NCI-H345 (cell line): ENCODE measurements at regions not wholly inside any gene's neighbourhood (a gene's known extent, or its start where the extent isn't known, plus 50 kb on each side); places are given as distances from the start of the nearest gene placed in this dataset.
A peak's percentile ranks its signal among the peaks of the same experiment; 100 is the strongest.

ENCODE experiments used
- DNase-seq: peaks from one replicate; lab custom pipeline; 2025; lab: John Stamatoyannopoulos, UW

DNA sequence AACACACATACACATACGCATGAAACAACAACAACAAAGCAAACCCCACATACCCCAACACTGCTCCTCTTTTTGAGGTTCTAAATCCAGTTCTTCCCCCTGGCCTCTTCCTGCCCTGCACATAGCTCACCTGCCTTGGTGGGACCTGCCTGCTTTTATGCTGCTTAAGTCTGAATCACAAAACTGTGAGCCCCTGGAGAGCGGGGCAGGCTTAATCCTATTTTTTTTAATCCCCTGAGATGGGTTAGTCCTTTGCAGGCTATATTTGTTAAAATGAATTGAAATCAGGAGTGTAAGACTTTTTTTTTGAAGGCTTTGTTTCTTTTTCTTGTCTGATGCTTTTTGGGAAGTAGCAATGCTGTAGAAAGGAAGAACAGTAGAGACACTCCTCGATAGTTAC lies 84.6 kb upstream of the MAX start:
- DNase-seq: no peak

DNA sequence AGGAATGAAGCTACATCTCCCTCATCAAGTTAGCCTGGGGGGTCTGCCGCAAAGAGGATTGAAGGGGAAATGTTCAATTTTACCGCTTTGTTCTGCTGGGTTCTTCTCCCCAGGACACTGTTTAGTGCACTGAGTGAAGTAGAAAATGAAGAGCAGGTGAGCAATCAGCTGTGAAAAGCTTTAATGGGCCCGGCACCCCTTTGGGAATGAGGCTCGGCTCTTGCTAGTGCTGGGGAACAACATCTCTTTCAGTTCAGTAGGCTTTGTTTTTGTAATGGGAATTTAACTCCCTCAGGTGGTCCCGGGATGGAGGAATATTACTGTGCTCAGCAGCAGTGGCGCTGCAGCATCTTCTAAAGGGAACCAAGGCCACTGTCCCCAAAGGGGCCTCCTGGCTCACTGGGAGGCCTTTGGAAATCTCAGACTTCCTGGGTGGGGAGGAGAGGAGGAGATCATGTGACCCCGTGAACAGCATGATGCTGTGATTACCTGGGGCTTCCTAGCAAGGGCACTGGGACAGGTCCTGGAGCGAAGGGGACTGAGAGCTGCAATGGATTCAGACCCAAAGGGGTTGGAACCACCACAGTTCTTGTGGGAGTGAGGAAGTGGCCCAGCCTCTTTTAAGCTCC lies 85.2 kb upstream of the MAX start:
- DNase-seq: peak; percentile 56

DNA sequence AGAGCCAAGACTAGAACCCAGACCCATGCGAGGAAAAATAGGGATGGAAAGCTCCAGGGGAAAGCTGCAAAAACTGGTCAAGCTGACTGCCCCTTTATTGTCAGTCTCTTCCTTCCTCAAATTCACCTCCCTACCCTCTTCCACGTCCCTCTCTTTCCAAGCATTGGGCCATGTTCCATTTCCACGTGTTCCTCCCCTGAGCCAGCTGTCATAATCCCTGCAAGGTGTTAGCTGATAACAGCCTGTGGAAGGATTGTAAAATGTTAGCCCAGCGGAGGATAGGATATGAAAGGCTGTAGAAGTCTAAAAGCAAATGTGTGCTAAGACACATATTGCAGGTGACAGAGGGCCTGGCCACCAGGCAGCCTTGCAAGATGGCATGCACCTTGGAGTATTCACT lies 88.0 kb upstream of the MAX start:
- DNase-seq: no peak

DNA sequence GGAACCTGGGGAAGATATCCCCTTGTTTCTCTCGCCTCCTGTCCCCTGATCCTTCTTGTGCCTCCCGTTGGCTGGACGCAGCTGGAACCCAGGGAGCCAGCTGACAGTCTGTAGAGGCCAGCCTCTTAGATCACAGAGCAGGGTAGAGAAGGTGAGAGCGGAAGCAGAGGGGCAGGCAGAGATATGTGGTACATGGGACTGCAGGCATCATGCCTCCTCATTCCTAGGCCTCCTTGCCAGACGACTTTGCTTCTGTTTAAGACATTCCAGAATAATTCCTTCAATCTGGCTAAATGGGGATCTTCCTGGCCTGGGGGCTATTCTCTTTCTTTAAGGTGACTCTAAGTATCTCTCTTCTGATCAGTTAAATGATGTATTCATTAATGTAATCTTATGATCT lies 89.4 kb upstream of the MAX start:
- no peak for DNase-seq

DNA sequence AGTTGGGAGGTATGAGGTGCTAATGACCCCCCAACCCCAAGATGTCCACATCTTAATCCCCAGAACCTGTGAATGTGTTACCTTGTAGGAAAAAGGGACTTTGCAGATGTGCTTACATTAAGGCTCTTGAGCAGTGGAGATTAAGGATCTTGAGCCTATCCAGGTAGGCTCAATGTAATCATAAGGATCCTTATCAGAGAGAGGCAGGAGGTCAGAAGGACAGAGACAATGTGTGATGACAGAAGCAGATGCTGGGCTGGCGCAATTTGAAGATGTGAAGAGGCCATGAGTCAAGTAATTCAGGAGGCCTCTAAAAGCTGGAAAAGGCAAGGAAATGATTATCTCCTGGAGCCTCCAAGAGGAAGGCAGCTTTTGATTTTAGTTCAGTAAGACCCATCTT lies 90.4 kb upstream of the MAX start:
- no peak for DNase-seq

DNA sequence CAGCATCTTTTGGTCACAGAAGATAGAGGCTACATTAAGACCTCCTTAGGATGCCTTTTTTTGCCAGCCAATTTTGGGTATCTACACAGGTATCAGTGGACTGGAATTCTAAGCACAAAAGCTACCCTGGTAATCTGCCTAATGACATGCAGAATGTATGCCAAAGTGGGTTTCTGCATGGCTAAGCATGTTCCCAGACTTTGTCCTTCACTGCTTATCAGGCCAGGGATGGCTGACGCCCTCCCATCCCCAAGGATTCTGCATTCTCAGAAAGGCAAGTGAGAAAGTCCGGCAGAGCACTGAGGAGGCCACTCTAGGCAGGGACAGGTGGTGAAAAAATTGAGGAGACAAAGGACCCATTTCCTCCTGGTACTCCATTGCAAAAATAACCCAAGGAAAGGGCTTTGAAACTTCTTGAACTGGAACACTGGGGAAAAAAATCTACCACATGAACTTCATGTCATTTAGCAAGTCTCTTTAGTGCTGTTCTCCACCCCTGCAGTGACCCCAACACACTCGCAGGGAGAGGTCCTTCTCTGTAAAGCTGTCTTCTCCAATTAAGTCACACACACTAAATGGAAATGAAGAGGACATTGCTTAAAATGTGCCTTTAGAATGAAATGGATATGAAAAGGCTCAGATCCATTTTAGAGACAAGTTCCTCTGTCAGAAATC lies 91.7 kb upstream of the MAX start:
- no peak for DNase-seq

DNA sequence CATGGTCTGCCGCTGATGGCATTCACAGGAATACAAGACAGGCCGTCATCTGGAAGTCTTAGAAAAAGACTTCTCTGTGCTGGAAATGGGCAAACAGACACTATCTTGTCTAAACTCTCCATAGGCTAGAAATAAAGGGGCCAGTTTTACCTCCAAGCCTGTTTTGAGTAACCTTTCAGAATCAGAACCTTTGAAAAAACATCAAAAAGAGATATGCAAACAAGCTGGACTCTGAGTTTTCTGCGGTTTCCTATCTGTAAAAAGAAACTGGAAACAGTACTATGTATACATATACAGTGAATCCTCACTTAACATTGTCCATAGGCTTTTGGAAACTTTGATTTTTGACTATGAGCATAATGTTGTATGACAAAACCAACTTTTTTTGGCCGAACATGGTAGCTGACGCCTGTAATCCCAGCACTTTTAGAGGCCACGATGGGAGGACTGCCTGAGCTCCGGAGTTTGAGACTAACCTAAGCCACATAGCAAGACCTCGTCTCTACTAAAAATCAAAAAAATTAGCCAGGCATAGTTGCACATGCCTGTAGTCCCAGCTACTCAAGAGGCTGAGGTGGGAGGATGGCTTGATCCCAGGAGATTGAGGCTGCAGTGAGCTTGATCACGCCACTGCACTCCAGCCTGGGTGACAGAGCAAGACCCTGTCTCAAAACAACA lies 92.9 kb upstream of the MAX start:
- no peak for DNase-seq

DNA sequence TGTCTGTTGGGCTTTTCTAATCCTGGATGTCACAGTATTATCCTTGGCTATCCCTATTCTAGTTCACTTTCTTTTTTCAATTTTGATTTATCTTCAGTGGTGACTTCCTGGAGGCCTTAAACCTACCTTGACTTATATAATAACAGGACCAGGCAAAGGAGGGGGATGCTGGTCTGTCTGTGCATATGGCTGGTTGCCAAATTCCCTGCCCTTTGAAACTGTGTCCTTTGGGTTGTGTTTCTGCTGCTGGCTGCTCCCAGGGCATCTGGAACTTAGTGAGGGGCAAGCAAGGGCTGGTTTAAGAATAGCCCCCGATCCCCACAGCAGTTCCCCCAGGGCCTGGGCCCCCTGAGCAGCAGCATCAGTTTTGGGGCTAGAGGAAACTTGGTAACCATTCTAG lies 96.0 kb upstream of the MAX start:
- DNase-seq: no peak

DNA sequence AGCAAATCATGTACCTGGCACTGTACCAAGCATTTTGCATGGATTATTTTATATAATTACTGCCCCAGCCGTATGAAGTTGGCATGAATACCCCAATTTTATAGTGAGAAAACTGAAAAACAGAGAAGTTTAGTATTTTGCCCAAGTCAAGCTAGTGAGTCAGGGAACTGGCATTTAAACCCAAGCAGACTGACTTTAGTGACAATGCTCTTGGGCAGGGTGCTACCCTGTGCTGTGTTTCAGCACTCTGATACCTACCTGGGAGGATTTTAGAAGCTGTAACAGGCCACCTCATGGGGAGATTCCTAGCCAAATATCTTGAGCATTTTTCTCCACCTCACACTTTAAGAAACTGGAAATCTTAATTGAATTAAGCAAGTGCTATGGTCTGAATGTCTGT lies 98.1 kb upstream of the MAX start:
- DNase-seq: no peak

DNA sequence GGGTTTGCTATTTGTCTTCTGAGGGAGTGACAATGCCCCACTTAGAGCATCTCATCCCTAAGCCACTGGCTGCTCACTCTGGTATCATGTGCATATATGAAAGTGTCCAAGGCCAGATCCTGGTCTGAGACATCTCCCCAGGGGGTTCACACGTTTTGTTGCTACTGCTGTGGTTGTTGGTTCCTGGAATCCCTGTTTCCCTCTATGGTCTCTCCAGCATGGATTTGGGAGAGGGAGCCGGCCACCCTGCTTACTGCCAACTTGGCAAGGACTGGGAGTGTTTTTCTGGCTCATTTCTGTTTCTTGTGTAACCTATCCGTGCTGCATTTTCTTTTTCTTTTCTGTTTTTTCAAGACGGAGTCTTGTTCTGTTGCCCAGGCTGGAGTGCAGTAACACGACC lies 101.3 kb upstream of the MAX start:
- no peak for DNase-seq

DNA sequence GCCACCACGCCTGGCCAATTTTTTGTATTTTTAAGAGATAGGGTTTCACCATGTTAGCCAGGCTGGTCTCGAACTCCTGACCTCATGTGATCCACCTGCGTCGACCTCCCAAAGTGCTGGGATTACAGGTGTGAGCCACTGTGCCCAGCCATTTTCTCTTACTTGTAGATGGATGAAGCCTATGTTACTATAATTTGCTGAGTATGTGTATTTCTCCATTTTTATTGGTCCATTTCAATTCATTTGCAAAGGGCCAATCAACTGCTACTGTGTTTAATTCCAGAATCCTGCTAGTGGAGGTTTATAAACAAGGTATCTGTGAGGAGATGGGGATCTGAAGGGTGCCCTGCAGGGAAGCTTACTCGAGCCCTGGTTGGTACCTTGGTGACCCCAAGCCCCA lies 101.7 kb upstream of the MAX start:
- DNase-seq: no peak

DNA sequence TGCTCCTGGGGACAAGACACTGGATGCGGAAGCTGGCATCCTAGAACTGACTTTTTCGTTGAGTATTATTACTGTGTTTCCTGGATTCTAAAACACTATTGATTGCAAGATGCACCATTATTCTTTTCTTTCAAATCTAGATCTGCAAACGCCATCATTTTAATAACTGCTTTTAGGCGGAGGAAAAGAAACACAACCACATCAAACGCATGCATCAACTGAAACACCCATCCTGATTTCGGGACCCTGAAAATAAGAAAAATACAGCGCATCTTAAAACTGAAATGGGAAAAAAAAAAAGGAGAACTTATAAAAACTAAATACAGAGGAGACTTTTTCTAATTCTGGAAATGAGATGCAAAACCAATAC lies 103.7 kb upstream of the MAX start:
- no peak for DNase-seq

DNA sequence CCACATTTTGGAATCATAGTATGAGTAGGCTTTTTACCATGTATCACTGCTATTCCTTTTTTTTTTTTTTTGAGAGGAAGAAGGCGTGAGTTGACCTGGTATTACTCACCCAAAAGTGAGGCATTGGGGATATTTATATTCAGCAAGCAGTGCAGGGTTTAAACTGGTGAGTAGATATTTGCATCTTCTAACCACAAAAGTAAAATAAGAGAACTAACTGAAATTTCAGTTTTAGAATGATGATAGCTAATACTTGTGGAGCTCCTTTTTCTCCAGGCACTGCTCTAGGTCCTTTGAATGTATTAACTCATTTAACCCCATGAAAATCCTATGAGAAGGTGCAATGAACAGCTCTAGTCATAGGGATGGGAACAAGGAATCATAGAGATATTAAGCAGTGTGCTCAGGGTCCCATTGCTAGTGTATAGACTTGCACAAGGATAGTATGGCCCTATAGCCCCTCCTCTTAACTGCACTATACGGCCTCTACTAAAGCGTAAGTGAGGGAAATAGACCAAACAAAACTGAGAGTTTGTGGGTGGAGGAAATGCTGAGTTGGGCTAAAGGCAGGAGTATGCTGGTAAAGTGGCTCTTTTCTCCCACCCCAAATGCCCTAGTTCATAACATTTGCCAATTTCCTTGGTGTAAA lies 104.3 kb upstream of the MAX start:
- no peak for DNase-seq

DNA sequence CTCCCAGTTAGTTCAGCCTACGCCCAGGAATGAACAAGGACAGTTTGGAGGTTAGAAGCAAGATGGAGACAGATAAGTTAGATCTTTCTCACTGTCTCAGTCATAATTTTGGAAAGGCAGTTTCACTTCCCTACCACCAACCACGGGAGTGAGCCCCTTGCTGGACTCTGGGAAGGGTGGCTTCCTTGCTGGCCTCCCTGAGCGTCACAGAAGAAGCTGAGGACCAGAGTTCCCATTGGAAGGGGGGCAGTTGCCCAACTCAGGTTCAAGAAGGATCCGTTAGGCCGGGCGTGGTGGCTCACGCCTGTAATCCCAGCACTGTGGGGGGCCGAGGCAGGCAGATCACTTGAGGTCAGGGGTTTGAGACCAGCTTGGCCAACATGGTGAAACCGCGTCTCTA lies 106.2 kb upstream of the MAX start:
- DNase-seq: no peak

DNA sequence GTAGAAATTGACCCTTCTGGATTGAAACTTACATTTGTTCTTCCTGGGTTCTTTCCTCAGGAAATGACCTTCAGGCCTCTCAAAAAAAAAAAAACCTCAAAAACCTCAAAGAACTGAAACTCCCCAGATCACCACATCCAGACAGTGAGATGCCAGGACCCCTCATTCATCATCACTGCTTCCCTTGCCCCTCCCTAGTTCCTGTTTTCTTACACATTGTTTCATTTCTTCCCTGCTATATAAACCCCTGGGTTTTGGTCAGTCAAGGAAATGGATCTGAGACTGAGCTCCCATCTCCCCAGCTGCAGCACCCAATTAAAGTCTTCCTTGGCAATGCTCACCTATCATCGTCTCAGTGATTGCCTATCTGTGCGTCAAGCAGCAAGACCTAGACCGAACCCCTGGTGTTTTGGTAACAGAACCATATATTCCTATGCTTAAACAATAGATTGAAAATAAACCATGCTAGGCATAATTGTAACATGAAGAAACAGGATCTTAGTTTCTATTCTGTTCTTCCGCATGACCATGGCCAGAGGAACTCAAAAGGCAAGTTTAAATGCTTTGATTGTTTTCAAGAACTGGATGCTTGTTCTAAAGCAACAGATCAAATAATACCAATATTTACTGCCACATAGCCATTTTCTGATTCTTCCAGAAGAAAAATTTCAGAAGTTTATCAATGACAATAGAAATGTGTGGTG lies 108.0 kb upstream of the MAX start:
- DNase-seq: no peak

DNA sequence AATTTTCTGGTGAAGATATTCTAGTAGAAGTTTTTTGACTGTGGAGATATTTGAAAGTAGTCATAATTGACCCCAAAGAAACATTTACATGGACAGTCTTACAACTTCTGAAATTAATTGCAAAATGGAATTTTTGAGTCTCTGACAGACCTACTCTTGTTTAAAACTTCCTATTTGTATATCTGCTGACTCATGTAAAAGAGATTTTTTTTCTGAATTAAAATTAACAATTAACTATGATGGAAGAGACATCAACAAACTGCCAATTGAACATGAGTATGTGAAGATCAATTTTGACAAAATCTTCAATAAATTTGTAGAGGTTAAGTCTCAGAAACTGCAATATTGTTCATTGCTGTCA lies 108.5 kb upstream of the MAX start:
- DNase-seq: no peak

DNA sequence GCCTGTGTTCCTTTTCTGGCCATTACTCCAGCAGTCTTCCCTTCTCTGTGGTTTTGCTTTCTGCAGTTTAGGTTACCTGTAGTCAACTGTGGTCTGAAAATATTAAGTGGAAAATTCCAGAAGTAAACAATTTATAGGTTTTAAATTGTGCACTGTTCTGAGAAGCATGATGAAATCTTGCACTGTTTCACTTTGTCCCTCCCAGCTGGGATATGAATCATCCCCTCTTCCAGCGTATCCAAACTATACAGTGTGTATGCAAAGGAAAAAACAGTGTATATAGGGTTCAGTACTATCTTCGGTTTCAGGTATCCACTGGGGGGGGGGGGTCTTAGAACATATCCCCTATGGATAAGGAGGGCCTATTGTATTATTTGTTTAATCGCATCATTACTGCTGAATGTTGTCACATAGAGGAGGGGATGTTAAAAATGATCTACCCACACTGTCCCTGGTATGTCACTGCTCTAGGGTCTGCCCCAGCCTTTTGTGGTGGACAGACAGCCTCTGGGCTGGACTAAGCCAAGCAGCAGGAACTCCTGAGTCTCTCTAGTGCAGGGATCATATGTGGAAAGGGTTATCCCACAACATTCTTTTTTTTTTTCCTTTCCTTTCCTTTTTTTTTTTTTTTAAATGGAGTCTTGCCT lies 109.1 kb upstream of the MAX start:
- no peak for DNase-seq

DNA sequence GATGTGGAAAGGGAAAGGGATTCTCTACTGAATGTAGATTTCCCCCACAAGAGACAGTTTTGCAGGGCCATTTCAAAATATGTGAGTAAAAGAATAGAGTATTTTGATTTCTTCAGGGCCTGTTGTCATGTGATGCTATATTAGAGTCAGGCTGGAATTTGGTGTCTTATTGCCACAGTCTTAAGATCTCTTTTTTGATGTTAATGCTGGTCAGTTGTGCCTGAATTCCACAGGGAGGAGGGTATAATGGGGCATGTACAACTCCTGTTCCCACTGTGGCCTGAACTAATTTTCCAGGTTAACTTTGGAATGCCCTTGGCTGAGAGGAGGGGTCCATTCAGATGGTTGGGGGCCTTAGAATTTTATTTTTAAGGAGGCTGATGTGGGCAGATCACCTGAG lies 111.0 kb upstream of the MAX start:
- no peak for DNase-seq

DNA sequence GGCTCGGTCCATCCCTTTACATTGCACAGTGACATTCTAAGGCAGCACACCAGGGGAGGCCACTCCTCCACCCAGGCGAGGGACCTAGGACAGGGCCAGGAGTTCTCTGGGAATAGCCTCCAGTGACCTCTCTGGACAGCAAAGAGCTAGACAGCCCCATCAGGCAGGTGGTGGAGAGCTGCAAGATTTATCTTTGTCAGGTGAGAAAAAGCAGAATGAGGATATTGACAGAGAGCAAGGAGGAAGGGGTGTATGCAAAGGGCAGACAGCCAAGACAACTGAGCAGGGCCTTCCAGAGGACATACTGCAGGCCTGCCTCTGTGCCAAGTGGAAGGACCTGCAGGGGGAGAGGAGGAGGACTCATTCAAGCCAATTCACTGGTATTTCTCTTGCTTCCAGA lies 112.4 kb upstream of the MAX start:
- no peak for DNase-seq

DNA sequence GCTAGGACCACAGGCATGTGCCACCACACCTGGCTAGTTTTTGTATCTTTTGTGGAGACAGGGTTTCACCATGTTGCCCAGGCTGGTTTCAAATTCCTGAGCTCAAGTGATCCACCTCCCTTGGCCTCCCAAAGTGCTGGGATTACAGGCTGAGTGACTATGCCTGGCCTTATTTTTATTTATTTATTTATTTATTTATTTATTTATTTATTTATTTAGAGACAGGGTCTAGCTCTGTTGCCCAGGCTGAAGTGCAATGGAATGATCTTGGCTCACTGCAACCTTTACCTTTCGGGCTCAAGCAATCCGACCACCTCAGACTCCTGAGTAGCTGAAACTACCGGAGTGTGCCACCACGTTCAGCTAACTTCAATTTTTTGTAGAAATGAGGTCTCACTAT lies 117.0 kb upstream of the MAX start:
- no peak for DNase-seq

DNA sequence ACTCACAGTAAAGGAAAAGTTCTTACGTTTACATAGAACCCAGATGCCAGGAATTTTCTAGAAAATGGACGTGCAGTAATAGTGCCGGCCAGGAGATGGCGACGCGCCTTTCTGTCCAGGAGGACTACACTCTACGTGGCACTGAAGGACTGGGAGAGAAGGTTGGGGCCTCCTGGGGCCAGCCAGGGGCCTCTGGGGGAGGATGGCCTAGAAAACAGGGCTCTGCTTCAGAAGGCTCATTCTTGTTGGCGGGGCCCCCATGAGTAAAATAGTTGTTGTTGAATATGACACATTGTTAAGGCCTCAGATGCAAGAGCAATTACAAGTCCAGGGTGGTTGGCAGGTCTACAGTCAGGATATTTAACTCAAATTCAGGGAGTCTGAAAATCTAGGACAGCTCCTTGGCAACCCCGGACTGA lies 120.1 kb upstream of the MAX start:
- DNase-seq: peak; percentile 16

DNA sequence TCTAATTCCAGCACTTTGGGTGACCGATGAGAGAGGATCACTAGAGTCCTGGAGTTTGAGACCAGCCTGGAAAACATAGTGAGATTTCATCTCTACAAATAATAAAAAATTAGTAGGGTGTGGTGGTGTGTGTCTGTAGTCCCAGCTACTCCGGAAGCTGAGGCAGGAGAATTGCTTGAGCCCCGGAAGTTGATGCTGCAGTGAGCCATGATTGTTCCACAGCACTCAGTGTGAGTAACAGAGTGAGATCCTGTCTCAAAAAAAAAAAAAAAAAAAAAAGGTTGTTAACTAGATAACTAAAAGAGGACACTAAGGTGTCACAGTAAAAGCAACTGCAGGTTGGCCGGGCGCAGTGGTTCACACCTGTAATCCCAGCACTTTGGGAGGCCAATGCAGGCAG lies 121.3 kb upstream of the MAX start:
- DNase-seq: no peak
